ENCODE measurements at regions not wholly inside any gene's neighbourhood (a gene's known extent, or its start where the extent isn't known, plus 50 kb on each side); places are given as distances from the start of the nearest gene placed in this dataset.
"Not testable (repeated sequence)": the region's sequence is repeated elsewhere in the genome, so short reads cannot be mapped to it uniquely, and the experiment has no call there.

- no peak for ATAC-seq (ENCODE audit: low read depth)
- Mint-ChIP-seq H3K36me3 (peaks cover 2% of the 10 kb centered on the region), H3K27ac (no peak overlapping the region), H3K27me3 (no peaks in the 10 kb centered on the region), H3K4me3 (no peak overlapping the region), H3K4me1 (peaks cover 7% of the 10 kb centered on the region), H3K9me3 (no peaks in the 10 kb centered on the region)
- no peak for DNase-seq (ENCODE audit: low spot score in 2 of 2)
Observed at GRCh38 chr3:152147748-152148147, 121.0 kb upstream of the MBNL1 start.

- H3K4me3 Mint-ChIP-seq, result no peak overlapping the region
- H3K27ac Mint-ChIP-seq, result no peak overlapping the region
- H3K36me3 Mint-ChIP-seq, result peaks cover 2% of the 10 kb centered on the region
- ATAC-seq (ENCODE audit: low read depth) (no peak), DNase-seq (ENCODE audit: low spot score in 2 of 2) (no peak)
- H3K9me3 Mint-ChIP-seq, result no peaks in the 10 kb centered on the region
- H3K27me3 Mint-ChIP-seq, result no peaks in the 10 kb centered on the region
- H3K4me1 Mint-ChIP-seq, result peaks cover 7% of the 10 kb centered on the region
Observed at GRCh38 chr3:152148579-152148978, 120.2 kb upstream of the MBNL1 start.

GRCh38 chr3:152149832-152150231, 118.9 kb upstream of the MBNL1 start:
- H3K27ac Mint-ChIP-seq, result no peak overlapping the region
- ATAC-seq (ENCODE audit: low read depth) (no peak), DNase-seq (ENCODE audit: low spot score in 2 of 2) (no peak)
- peaks cover 2% of the 10 kb centered on the region for H3K4me1 Mint-ChIP-seq
- no peak overlapping the region for H3K4me3 Mint-ChIP-seq
- no peaks in the 10 kb centered on the region for H3K9me3 Mint-ChIP-seq
- H3K27me3 Mint-ChIP-seq, result no peaks in the 10 kb centered on the region
- H3K36me3 Mint-ChIP-seq, result peaks cover 2% of the 10 kb centered on the region

GRCh38 chr3:152151216-152151876, 117.4 kb upstream of the MBNL1 start:
- H3K4me1 Mint-ChIP-seq, result peaks cover 2% of the 10 kb centered on the region
- no peak for DNase-seq (ENCODE audit: low spot score in 2 of 2)
- no peaks in the 10 kb centered on the region for H3K9me3 Mint-ChIP-seq
- H3K27ac Mint-ChIP-seq, result no peak overlapping the region
- no peak for ATAC-seq (ENCODE audit: low read depth)
- H3K4me3 Mint-ChIP-seq, result no peak overlapping the region
- no peaks in the 10 kb centered on the region for H3K27me3 Mint-ChIP-seq
- H3K36me3 Mint-ChIP-seq, result peaks cover 2% of the 10 kb centered on the region

- H3K27ac Mint-ChIP-seq; H3K27me3 Mint-ChIP-seq; H3K4me3 Mint-ChIP-seq; H3K36me3 Mint-ChIP-seq; H3K9me3 Mint-ChIP-seq; H3K4me1 Mint-ChIP-seq; DNase-seq (ENCODE audit: low spot score in 2 of 2); ATAC-seq (ENCODE audit: low read depth): not testable (repeated sequence)
Observed at GRCh38 chr3:152151877-152152765, 116.6 kb upstream of the MBNL1 start.

GRCh38 chr3:152153115-152153514, 115.6 kb upstream of the MBNL1 start:
- DNase-seq (ENCODE audit: low spot score in 2 of 2); H3K9me3 Mint-ChIP-seq; H3K4me1 Mint-ChIP-seq; H3K27me3 Mint-ChIP-seq; ATAC-seq (ENCODE audit: low read depth); H3K4me3 Mint-ChIP-seq; H3K36me3 Mint-ChIP-seq; H3K27ac Mint-ChIP-seq: not testable (repeated sequence)

GRCh38 chr3:152155246-152156020, 113.3 kb upstream of the MBNL1 start:
- H3K4me3 Mint-ChIP-seq, result no peak overlapping the region
- H3K9me3 Mint-ChIP-seq, result no peaks in the 10 kb centered on the region
- no peaks in the 10 kb centered on the region for H3K4me1 Mint-ChIP-seq

GRCh38 chr3:152156880-152157279, 111.8 kb upstream of the MBNL1 start:
- no peaks in the 10 kb centered on the region for H3K4me1 Mint-ChIP-seq
- no peaks in the 10 kb centered on the region for H3K27me3 Mint-ChIP-seq
- H3K4me3 Mint-ChIP-seq, result no peak overlapping the region
- H3K36me3 Mint-ChIP-seq, result no peaks in the 10 kb centered on the region
- H3K27ac Mint-ChIP-seq, result no peak overlapping the region
- ATAC-seq (ENCODE audit: low read depth), result no peak
- no peaks in the 10 kb centered on the region for H3K9me3 Mint-ChIP-seq
- DNase-seq (ENCODE audit: low spot score in 2 of 2), result no peak

More at GRCh38 chr3:152155246-152156020, 113.3 kb upstream of the MBNL1 start:
- Mint-ChIP-seq H3K27ac (no peak overlapping the region), H3K27me3 (no peaks in the 10 kb centered on the region), H3K36me3 (no peaks in the 10 kb centered on the region)
- DNase-seq (ENCODE audit: low spot score in 2 of 2) (no peak), ATAC-seq (ENCODE audit: low read depth) (no peak)

GRCh38 chr3:152157337-152157736, 111.4 kb upstream of the MBNL1 start:
- H3K4me1 Mint-ChIP-seq, result no peaks in the 10 kb centered on the region
- no peaks in the 10 kb centered on the region for H3K9me3 Mint-ChIP-seq
- ATAC-seq (ENCODE audit: low read depth) (no peak), DNase-seq (ENCODE audit: low spot score in 2 of 2) (no peak)
- H3K27ac Mint-ChIP-seq, result no peak overlapping the region
- no peaks in the 10 kb centered on the region for H3K27me3 Mint-ChIP-seq
- no peak overlapping the region for H3K4me3 Mint-ChIP-seq
- H3K36me3 Mint-ChIP-seq, result no peaks in the 10 kb centered on the region

- H3K36me3 Mint-ChIP-seq, result no peaks in the 10 kb centered on the region
- no peak overlapping the region for H3K27ac Mint-ChIP-seq
- no peak for ATAC-seq (ENCODE audit: low read depth)
- no peak for DNase-seq (ENCODE audit: low spot score in 2 of 2)
- H3K4me3 Mint-ChIP-seq, result no peak overlapping the region
- H3K4me1 Mint-ChIP-seq, result no peaks in the 10 kb centered on the region
- H3K27me3 Mint-ChIP-seq, result no peaks in the 10 kb centered on the region
- no peaks in the 10 kb centered on the region for H3K9me3 Mint-ChIP-seq
Observed at GRCh38 chr3:152159328-152159727, 109.4 kb upstream of the MBNL1 start.

- Mint-ChIP-seq H3K4me3 (no peak overlapping the region), H3K9me3 (no peaks in the 10 kb centered on the region), H3K27me3 (no peaks in the 10 kb centered on the region), H3K4me1 (no peaks in the 10 kb centered on the region), H3K27ac (no peak overlapping the region), H3K36me3 (peaks cover 6% of the 10 kb centered on the region)
- no peak for ATAC-seq (ENCODE audit: low read depth)
- DNase-seq (ENCODE audit: low spot score in 2 of 2), result no peak
Observed at GRCh38 chr3:152160350-152161011, 108.2 kb upstream of the MBNL1 start.

GRCh38 chr3:152172460-152172859, 96.3 kb upstream of the MBNL1 start:
- Mint-ChIP-seq H3K4me1 (peaks cover under 1% of the 10 kb centered on the region), H3K36me3 (peaks cover 10% of the 10 kb centered on the region), H3K27ac (no peak overlapping the region), H3K9me3 (peaks cover 1% of the 10 kb centered on the region), H3K4me3 (no peak overlapping the region), H3K27me3 (no peaks in the 10 kb centered on the region)
- ATAC-seq (ENCODE audit: low read depth), result no peak
- DNase-seq (ENCODE audit: low spot score in 2 of 2), result no peak

- DNase-seq (ENCODE audit: low spot score in 2 of 2) (no peak), ATAC-seq (ENCODE audit: low read depth) (no peak)
- Mint-ChIP-seq H3K27ac (no peak overlapping the region), H3K4me3 (no peak overlapping the region), H3K4me1 (peaks cover 6% of the 10 kb centered on the region), H3K27me3 (no peaks in the 10 kb centered on the region), H3K9me3 (peaks cover 1% of the 10 kb centered on the region), H3K36me3 (peaks cover 12% of the 10 kb centered on the region)
Observed at GRCh38 chr3:152173627-152174026, 95.1 kb upstream of the MBNL1 start.
